GM23338 (cell line): ENCODE measurements at regions not wholly inside any gene's neighbourhood (a gene's known extent, or its start where the extent isn't known, plus 50 kb on each side); places are given as distances from the start of the nearest gene placed in this dataset.

ENCODE experiments used
- CREB1 ChIP-seq: fragments of 250-450 bp; sonication (Bioruptor Pico); IDR thresholded peaks from 2 replicates; pipeline ENCODE4 v1.5.0; 2020; ENCODE audit warnings: low read depth, mild to moderate bottlenecking, moderate library complexity
- EZH2 ChIP-seq: fragments of 200-600 bp; sonication (generic); IDR thresholded peaks from one replicate; pipeline ENCODE4 v1.8.0; 2017; ENCODE audit warnings: antibody characterized with exemption, mild to moderate bottlenecking, low read depth; ENCODE audit not compliant: unreplicated experiment
- EZH2phosphoT487 ChIP-seq: fragments of 200-600 bp; sonication (generic); IDR thresholded peaks from one replicate; pipeline ENCODE4 v1.8.1; 2018; ENCODE audit warnings: antibody characterized with exemption; ENCODE audit not compliant: unreplicated experiment
- JUNB ChIP-seq: IDR thresholded peaks from one replicate; pipeline ENCODE4 v1.6.1; 2016; ENCODE audit warnings: antibody characterized with exemption; ENCODE audit not compliant: unreplicated experiment
- NANOG ChIP-seq: IDR thresholded peaks from 2 replicates; pipeline ENCODE4 v1.6.1; 2016; ENCODE audit warnings: antibody characterized with exemption, borderline replicate concordance
- POLR2AphosphoS5 ChIP-seq: IDR thresholded peaks from 2 replicates; pipeline ENCODE4 v1.6.1; 2016; ENCODE audit warnings: antibody characterized with exemption, low read depth
- STAT1 ChIP-seq: IDR thresholded peaks from one replicate; pipeline ENCODE4 v1.6.1; 2016; ENCODE audit warnings: antibody characterized with exemption; ENCODE audit not compliant: unreplicated experiment
- ZNF114 ChIP-seq: fragments of 250-450 bp; sonication (Bioruptor Pico); IDR thresholded peaks from 2 replicates; pipeline ENCODE4 v1.5.0; 2020; ENCODE audit warnings: mild to moderate bottlenecking, moderate library complexity
- ZNF331 ChIP-seq: fragments of 250-450 bp; sonication (Bioruptor Pico); IDR thresholded peaks from 2 replicates; pipeline ENCODE4 v1.5.0; 2020; ENCODE audit warnings: low read depth, mild to moderate bottlenecking, moderate library complexity
- ZNF462 ChIP-seq: fragments of 250-450 bp; sonication (Bioruptor Pico); IDR thresholded peaks from 2 replicates; pipeline ENCODE4 v1.5.0; 2020; ENCODE audit warnings: mild to moderate bottlenecking, moderate library complexity
- TF ChIP-seq, protein P1 (sequence below), 2 experiments: fragments of 200-600 bp in 1 of 2; sonication (generic) in 1 of 2; conservative IDR thresholded peaks; 2 replicates each; pipeline versions ENCODE4 v1.5.1 to v1.6.1; 2016 to 2017; ENCODE audit warnings: antibody characterized with exemption in 2 of 2, low read depth in 2 of 2, mild to moderate bottlenecking in 2 of 2, moderate library complexity in 1 of 2
- TF ChIP-seq, protein P2 (sequence below): IDR thresholded peaks from one replicate; pipeline ENCODE4 v1.6.1; 2018; ENCODE audit warnings: antibody characterized with exemption; ENCODE audit not compliant: unreplicated experiment
- TF ChIP-seq, protein P3 (sequence below): IDR thresholded peaks from 2 replicates; pipeline ENCODE4 v1.6.1; 2016; ENCODE audit warnings: antibody characterized with exemption

DNA sequence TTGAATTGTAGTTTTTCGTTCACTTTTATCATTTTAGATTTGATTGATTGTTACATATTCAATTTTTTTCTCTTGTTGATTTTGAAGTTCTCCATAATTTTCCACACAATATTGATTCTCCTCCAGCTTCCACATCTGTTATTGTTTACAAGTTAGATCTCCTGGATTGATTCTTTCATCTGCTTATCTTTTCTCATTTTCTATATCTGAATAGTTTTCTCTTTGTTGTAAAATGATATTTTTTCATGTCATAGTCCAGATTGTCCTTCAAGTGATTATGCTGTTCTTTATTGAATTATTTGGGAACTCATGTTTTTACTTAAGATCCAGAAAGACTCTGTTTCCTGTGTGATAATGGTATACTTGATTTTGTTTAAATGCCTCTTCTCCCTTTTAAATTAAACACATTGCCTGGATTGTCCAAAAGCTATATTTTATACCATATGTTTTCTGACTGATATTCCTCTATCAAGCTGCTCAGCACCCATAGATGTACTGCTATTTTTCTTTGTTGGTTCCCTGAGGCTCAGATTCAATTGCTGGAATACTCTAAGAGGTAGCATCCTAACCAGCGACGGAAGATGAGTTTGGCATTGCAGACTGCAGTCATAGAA, 206.6 kb upstream of the PRR16 start:
- TF ChIP-seq POLR2AphosphoS5: no peak
- TF ChIP-seq, protein P1, sequence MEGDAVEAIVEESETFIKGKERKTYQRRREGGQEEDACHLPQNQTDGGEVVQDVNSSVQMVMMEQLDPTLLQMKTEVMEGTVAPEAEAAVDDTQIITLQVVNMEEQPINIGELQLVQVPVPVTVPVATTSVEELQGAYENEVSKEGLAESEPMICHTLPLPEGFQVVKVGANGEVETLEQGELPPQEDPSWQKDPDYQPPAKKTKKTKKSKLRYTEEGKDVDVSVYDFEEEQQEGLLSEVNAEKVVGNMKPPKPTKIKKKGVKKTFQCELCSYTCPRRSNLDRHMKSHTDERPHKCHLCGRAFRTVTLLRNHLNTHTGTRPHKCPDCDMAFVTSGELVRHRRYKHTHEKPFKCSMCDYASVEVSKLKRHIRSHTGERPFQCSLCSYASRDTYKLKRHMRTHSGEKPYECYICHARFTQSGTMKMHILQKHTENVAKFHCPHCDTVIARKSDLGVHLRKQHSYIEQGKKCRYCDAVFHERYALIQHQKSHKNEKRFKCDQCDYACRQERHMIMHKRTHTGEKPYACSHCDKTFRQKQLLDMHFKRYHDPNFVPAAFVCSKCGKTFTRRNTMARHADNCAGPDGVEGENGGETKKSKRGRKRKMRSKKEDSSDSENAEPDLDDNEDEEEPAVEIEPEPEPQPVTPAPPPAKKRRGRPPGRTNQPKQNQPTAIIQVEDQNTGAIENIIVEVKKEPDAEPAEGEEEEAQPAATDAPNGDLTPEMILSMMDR (conservative IDR thresholded peaks at IDR 0.05; ENCODE audit: low read depth in 2 of 2): no peak
- no peak for TF ChIP-seq EZH2
- no peak for TF ChIP-seq EZH2phosphoT487
- TF ChIP-seq JUNB: no peak
- TF ChIP-seq, protein P2, sequence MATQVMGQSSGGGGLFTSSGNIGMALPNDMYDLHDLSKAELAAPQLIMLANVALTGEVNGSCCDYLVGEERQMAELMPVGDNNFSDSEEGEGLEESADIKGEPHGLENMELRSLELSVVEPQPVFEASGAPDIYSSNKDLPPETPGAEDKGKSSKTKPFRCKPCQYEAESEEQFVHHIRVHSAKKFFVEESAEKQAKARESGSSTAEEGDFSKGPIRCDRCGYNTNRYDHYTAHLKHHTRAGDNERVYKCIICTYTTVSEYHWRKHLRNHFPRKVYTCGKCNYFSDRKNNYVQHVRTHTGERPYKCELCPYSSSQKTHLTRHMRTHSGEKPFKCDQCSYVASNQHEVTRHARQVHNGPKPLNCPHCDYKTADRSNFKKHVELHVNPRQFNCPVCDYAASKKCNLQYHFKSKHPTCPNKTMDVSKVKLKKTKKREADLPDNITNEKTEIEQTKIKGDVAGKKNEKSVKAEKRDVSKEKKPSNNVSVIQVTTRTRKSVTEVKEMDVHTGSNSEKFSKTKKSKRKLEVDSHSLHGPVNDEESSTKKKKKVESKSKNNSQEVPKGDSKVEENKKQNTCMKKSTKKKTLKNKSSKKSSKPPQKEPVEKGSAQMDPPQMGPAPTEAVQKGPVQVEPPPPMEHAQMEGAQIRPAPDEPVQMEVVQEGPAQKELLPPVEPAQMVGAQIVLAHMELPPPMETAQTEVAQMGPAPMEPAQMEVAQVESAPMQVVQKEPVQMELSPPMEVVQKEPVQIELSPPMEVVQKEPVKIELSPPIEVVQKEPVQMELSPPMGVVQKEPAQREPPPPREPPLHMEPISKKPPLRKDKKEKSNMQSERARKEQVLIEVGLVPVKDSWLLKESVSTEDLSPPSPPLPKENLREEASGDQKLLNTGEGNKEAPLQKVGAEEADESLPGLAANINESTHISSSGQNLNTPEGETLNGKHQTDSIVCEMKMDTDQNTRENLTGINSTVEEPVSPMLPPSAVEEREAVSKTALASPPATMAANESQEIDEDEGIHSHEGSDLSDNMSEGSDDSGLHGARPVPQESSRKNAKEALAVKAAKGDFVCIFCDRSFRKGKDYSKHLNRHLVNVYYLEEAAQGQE: no peak
- no peak for TF ChIP-seq ZNF331 (CRISPR knock-in tag)
- TF ChIP-seq CREB1: no peak
- no peak for TF ChIP-seq ZNF462 (CRISPR knock-in tag)
- TF ChIP-seq NANOG: no peak
- TF ChIP-seq, protein P3, sequence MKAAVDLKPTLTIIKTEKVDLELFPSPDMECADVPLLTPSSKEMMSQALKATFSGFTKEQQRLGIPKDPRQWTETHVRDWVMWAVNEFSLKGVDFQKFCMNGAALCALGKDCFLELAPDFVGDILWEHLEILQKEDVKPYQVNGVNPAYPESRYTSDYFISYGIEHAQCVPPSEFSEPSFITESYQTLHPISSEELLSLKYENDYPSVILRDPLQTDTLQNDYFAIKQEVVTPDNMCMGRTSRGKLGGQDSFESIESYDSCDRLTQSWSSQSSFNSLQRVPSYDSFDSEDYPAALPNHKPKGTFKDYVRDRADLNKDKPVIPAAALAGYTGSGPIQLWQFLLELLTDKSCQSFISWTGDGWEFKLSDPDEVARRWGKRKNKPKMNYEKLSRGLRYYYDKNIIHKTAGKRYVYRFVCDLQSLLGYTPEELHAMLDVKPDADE: no peak
- no peak for TF ChIP-seq ZNF114
- TF ChIP-seq STAT1: no peak
